DOHH2 (cell line): ENCODE measurements at regions not wholly inside any gene's neighbourhood (a gene's known extent, or its start where the extent isn't known, plus 50 kb on each side); places are given as distances from the start of the nearest gene placed in this dataset.

Experiments used
- H3F3A ChIP-seq: fragments of 200-600 bp; sonication (generic), shearing (Covaris generic); 2 replicates; pipeline ENCODE4 v1.6.0; 2016; ENCODE audit warnings: antibody characterized with exemption, mild to moderate bottlenecking; ENCODE audit not compliant: control insufficient read depth, insufficient read depth
- H3K27ac ChIP-seq: fragments of 200-600 bp; sonication (generic); 2 replicates; pipeline ENCODE4 v1.5.1; 2014; ENCODE audit warnings: low read depth, mild to moderate bottlenecking, low read length, moderate library complexity
- H3K27me3 ChIP-seq: fragments of 200-600 bp; sonication (generic); 2 replicates; pipeline ENCODE4 v1.6.1; 2014; ENCODE audit warnings: mild to moderate bottlenecking, low read length, mixed read lengths; ENCODE audit not compliant: control insufficient read depth
- H3K36me3 ChIP-seq: fragments of 200-600 bp; sonication (generic); 2 replicates; pipeline ENCODE4 v1.6.1; 2014; ENCODE audit warnings: mild to moderate bottlenecking, low read length, moderate library complexity, mixed read lengths; ENCODE audit not compliant: control insufficient read depth
- H3K4me1 ChIP-seq: fragments of 200-600 bp; sonication (generic); 2 replicates; pipeline ENCODE4 v1.6.1; 2014; ENCODE audit warnings: mild to moderate bottlenecking, low read length, mixed read lengths; ENCODE audit not compliant: control insufficient read depth
- H3K4me2 ChIP-seq: fragments of 200-600 bp; sonication (generic); 2 replicates; pipeline ENCODE4 v1.6.0; 2014; ENCODE audit warnings: mild to moderate bottlenecking, low read length, moderate library complexity
- H3K4me3 ChIP-seq: fragments of 200-600 bp; sonication (generic); 2 replicates; pipeline ENCODE4 v1.5.1; 2014; ENCODE audit warnings: mild to moderate bottlenecking, low read length, mixed read lengths
- H3K79me2 ChIP-seq: fragments of 200-600 bp; sonication (generic); 2 replicates; pipeline ENCODE4 v1.6.1; 2014; ENCODE audit warnings: mild to moderate bottlenecking, low read length, mixed read lengths; ENCODE audit not compliant: control insufficient read depth
- H3K9me2 ChIP-seq: fragments of 200-600 bp; sonication (generic); replicated peaks from 2 replicates; pipeline ENCODE4 v1.6.1; 2014; ENCODE audit warnings: mild to moderate bottlenecking, low read length, mixed read lengths; ENCODE audit not compliant: control insufficient read depth
- H3K9me3 ChIP-seq: fragments of 200-600 bp; sonication (generic); 2 replicates; pipeline ENCODE4 v1.6.1; 2014; ENCODE audit warnings: antibody characterized with exemption, low read length, mixed read lengths; ENCODE audit not compliant: control insufficient read depth, insufficient read depth
- H4K20me1 ChIP-seq: fragments of 200-600 bp; sonication (generic); 2 replicates; pipeline ENCODE4 v1.6.0; 2014; ENCODE audit warnings: low read depth, mild to moderate bottlenecking, antibody characterized with exemption, low read length, moderate library complexity; ENCODE audit not compliant: control insufficient read depth, insufficient read depth
- EZH2phosphoT487 ChIP-seq: fragments of 200-600 bp; sonication (generic); IDR thresholded peaks from 2 replicates; pipeline ENCODE4 v1.6.1; 2017; ENCODE audit warnings: borderline replicate concordance, mild to moderate bottlenecking, antibody characterized with exemption, low read length, moderate library complexity, mixed read lengths
- TF ChIP-seq, protein P1 (sequence below): fragments of 200-600 bp; sonication (generic); IDR thresholded peaks from one replicate; pipeline ENCODE4 v1.5.1; 2014; ENCODE audit warnings: antibody characterized with exemption, mild to moderate bottlenecking, low read depth, low read length; ENCODE audit not compliant: poor library complexity, severe bottlenecking

GRCh38 chr1:221013691-221014660, 134.7 kb downstream of the HLX start:
- no peaks in the 10 kb centered on the region; the same call in 1 of the 2 replicates for H3K9me3 ChIP-seq
- no peak overlapping the region for H3K27ac ChIP-seq
- no peaks in the 10 kb centered on the region for H3K27me3 ChIP-seq
- H4K20me1 ChIP-seq: no peaks in the 10 kb centered on the region
- H3K4me2 ChIP-seq: no peak overlapping the region
- H3K79me2 ChIP-seq: no peaks in the 10 kb centered on the region
- no peaks in the 10 kb centered on the region for H3K4me1 ChIP-seq
- no peaks in the 10 kb centered on the region for H3K9me2 ChIP-seq
- H3K4me3 ChIP-seq: no peak overlapping the region
- H3F3A ChIP-seq: no peaks in the 10 kb centered on the region
- TF ChIP-seq EZH2phosphoT487: no peak
- TF ChIP-seq, protein P1, sequence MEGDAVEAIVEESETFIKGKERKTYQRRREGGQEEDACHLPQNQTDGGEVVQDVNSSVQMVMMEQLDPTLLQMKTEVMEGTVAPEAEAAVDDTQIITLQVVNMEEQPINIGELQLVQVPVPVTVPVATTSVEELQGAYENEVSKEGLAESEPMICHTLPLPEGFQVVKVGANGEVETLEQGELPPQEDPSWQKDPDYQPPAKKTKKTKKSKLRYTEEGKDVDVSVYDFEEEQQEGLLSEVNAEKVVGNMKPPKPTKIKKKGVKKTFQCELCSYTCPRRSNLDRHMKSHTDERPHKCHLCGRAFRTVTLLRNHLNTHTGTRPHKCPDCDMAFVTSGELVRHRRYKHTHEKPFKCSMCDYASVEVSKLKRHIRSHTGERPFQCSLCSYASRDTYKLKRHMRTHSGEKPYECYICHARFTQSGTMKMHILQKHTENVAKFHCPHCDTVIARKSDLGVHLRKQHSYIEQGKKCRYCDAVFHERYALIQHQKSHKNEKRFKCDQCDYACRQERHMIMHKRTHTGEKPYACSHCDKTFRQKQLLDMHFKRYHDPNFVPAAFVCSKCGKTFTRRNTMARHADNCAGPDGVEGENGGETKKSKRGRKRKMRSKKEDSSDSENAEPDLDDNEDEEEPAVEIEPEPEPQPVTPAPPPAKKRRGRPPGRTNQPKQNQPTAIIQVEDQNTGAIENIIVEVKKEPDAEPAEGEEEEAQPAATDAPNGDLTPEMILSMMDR: no peak
- no peaks in the 10 kb centered on the region for H3K36me3 ChIP-seq

GRCh38 chr1:221015159-221015790, 136.0 kb downstream of the HLX start:
- no peaks in the 10 kb centered on the region for H4K20me1 ChIP-seq
- no peaks in the 10 kb centered on the region; the same call in 1 of the 2 replicates for H3K9me3 ChIP-seq
- H3K27me3 ChIP-seq: no peaks in the 10 kb centered on the region
- H3K27ac ChIP-seq: no peak overlapping the region
- H3K9me2 ChIP-seq: no peaks in the 10 kb centered on the region
- H3K36me3 ChIP-seq: no peaks in the 10 kb centered on the region
- H3K4me1 ChIP-seq: no peaks in the 10 kb centered on the region
- TF ChIP-seq, protein P1: no peak
- no peak for TF ChIP-seq EZH2phosphoT487
- H3K4me3 ChIP-seq: no peak overlapping the region
- H3K79me2 ChIP-seq: no peaks in the 10 kb centered on the region
- H3F3A ChIP-seq: no peaks in the 10 kb centered on the region
- no peak overlapping the region for H3K4me2 ChIP-seq

- H3K4me3 ChIP-seq: no peak overlapping the region
- no peaks in the 10 kb centered on the region for H3K9me3 ChIP-seq
- H3K27me3 ChIP-seq: no peaks in the 10 kb centered on the region
- no peaks in the 10 kb centered on the region for H4K20me1 ChIP-seq
- no peak overlapping the region for H3K27ac ChIP-seq
- H3K4me1 ChIP-seq: no peaks in the 10 kb centered on the region
- H3K9me2 ChIP-seq: no peaks in the 10 kb centered on the region
- no peaks in the 10 kb centered on the region for H3F3A ChIP-seq
- H3K4me2 ChIP-seq: no peak overlapping the region
- H3K79me2 ChIP-seq: no peaks in the 10 kb centered on the region
- no peaks in the 10 kb centered on the region for H3K36me3 ChIP-seq
- TF ChIP-seq, protein P1: no peak
- TF ChIP-seq EZH2phosphoT487: no peak
Observed at GRCh38 chr1:221016751-221017150, 137.5 kb downstream of the HLX start.
